Endothelial cell of umbilical vein (primary cell): ENCODE measurements at regions not wholly inside any gene's neighbourhood (a gene's known extent, or its start where the extent isn't known, plus 50 kb on each side); places are given as distances from the start of the nearest gene placed in this dataset.

Source experiments
- BruUV-seq: library from RNA; stranded (reverse); fragments of 400-500 nt; replicated peaks from 2 replicates; lab custom pipeline; 2021; lab: Mats Ljungman, UMichigan
- CTCF ChIA-PET: fragments of 300-600, 350-600 bp; sonication (Branson Sonifier 250); formaldehyde crosslinking; loops from one replicate; lab custom pipeline; 2021; ENCODE audit warnings: antibody characterized with exemption, inconsistent platforms; lab: Charles Lee
- POLR2A ChIA-PET: fragments of 300-600, 350-600 bp; sonication (Branson Sonifier 250); formaldehyde crosslinking; loops from one replicate; lab custom pipeline; 2021; ENCODE audit warnings: antibody characterized with exemption, inconsistent platforms; lab: Charles Lee
- DNase-seq: peaks from one replicate; pipeline ENCODE4 v3.0.0-alpha.2; 2011; ENCODE audit warnings: low read depth, low spot score
- FAIRE-seq: peaks from 2 replicates; lab custom pipeline; 2011; peaks lifted over from hg19 to GRCh38; lab: Jason Lieb, UNC
- H2AFZ ChIP-seq: 2 replicates; pipeline ENCODE4 v1.6.0; 2012; ENCODE audit warnings: low read depth, low read length, control low read depth, inconsistent platforms
- H3K27ac ChIP-seq: 2 replicates; pipeline ENCODE4 v1.5.1; 2011; ENCODE audit warnings: low read depth, mild to moderate bottlenecking, control low read depth, low read length, moderate library complexity; ENCODE audit not compliant: insufficient read depth
- H3K27me3 ChIP-seq, 2 experiments: 2 replicates each; pipeline versions ENCODE4 v1.6.0 to v1.6.1; 2011; ENCODE audit warnings: low read length in 2 of 2, mixed read lengths in 1 of 2; ENCODE audit not compliant: control insufficient read depth in 2 of 2, insufficient read depth in 2 of 2
- H3K36me3 ChIP-seq, 2 experiments: 2 replicates in 1 of 2; 3 replicates in 1 of 2; pipeline ENCODE4 v1.5.1; 2011; ENCODE audit warnings: low read length in 2 of 2, mild to moderate bottlenecking in 1 of 2, moderate library complexity in 1 of 2; ENCODE audit not compliant: control insufficient read depth in 2 of 2, insufficient read depth in 2 of 2; ENCODE audit errors: extremely low read depth in 1 of 2
- H3K4me1 ChIP-seq: 3 replicates; pipeline ENCODE4 v1.5.1; 2011; ENCODE audit warnings: mild to moderate bottlenecking, low read length; ENCODE audit not compliant: control insufficient read depth, insufficient read depth; ENCODE audit errors: extremely low read depth
- H3K4me2 ChIP-seq: 2 replicates; pipeline ENCODE4 v1.6.1; 2011; ENCODE audit warnings: low read length, control low read depth, mixed read lengths; ENCODE audit not compliant: insufficient read depth
- H3K4me3 ChIP-seq, 3 experiments: fragments of 200-600 bp in 1 of 3; sonication (generic), shearing (Covaris generic) in 1 of 3; replicated peaks in 1 of 3; 2 replicates each; pipeline ENCODE4 v1.5.1; 2011 to 2016; ENCODE audit warnings: control low read depth in 3 of 3, low read length in 3 of 3, mild to moderate bottlenecking in 2 of 3, inconsistent platforms in 1 of 3, low read depth in 1 of 3, moderate library complexity in 1 of 3; ENCODE audit not compliant: insufficient read depth in 1 of 3
- H3K79me2 ChIP-seq: 2 replicates; pipeline ENCODE4 v1.6.0; 2012; ENCODE audit warnings: low read length, inconsistent platforms; ENCODE audit not compliant: control insufficient read depth, insufficient read depth
- H3K9ac ChIP-seq: replicated peaks from 2 replicates; pipeline ENCODE3; 2011; ENCODE audit warnings: low read length, control low read depth; ENCODE audit not compliant: insufficient read depth; ENCODE audit errors: extremely low read depth
- H3K9me1 ChIP-seq: replicated peaks from 3 replicates; pipeline ENCODE4 v1.6.0; 2011; ENCODE audit warnings: mild to moderate bottlenecking, low read length; ENCODE audit not compliant: control insufficient read depth, insufficient read depth; ENCODE audit errors: extremely low read depth
- H3K9me3 ChIP-seq: replicated peaks from 2 replicates; pipeline ENCODE4 v1.5.1; 2012; ENCODE audit warnings: low read length, inconsistent platforms; ENCODE audit not compliant: control insufficient read depth, insufficient read depth
- H4K20me1 ChIP-seq: replicated peaks from 2 replicates; pipeline ENCODE3; 2011; ENCODE audit warnings: mild to moderate bottlenecking, low read length; ENCODE audit not compliant: control insufficient read depth, insufficient read depth; ENCODE audit errors: extremely low read depth
- CTCF ChIP-seq, 2 donors: IDR thresholded peaks; 1 replicate in 1 of 2; 2 replicates in 1 of 2; pipeline ENCODE4 v1.5.1; 2011; ENCODE audit warnings: low read length in 2 of 2, mild to moderate bottlenecking in 2 of 2, moderate library complexity in 2 of 2, control low read depth in 1 of 2, inconsistent platforms in 1 of 2, low read depth in 1 of 2; ENCODE audit not compliant: insufficient read depth in 1 of 2; ENCODE audit errors: extremely low read depth in 1 of 2
- EZH2 ChIP-seq: IDR thresholded peaks from 2 replicates; pipeline ENCODE4 v1.6.1; 2012; ENCODE audit warnings: borderline replicate concordance, low read depth, mild to moderate bottlenecking, moderate library complexity, low read length, inconsistent platforms; ENCODE audit not compliant: severe bottlenecking
- FOS ChIP-seq: IDR thresholded peaks from 2 replicates; pipeline ENCODE4 v1.6.1; 2011; ENCODE audit warnings: mild to moderate bottlenecking, low read length, moderate library complexity, borderline replicate concordance; ENCODE audit not compliant: insufficient read depth
- GATA2 ChIP-seq: IDR thresholded peaks from 2 replicates; pipeline ENCODE4 v1.7.0; 2011; ENCODE audit warnings: low read depth, mild to moderate bottlenecking, moderate library complexity, mixed read lengths, low read length; ENCODE audit not compliant: insufficient read length, insufficient read depth
- JUN ChIP-seq: IDR thresholded peaks from 2 replicates; pipeline ENCODE4 v1.6.1; 2011; ENCODE audit warnings: borderline replicate concordance, low read depth; ENCODE audit not compliant: insufficient read length, insufficient read depth
- MAX ChIP-seq: IDR thresholded peaks from 2 replicates; pipeline ENCODE4 v1.6.1; 2011; ENCODE audit not compliant: insufficient read depth, insufficient read length
- MYC ChIP-seq: IDR thresholded peaks from one replicate; pipeline ENCODE4 v1.6.1; 2011; ENCODE audit warnings: mild to moderate bottlenecking, low read depth, low read length
- POLR2A ChIP-seq: IDR thresholded peaks from 2 replicates; pipeline ENCODE4 v1.6.1; 2012; ENCODE audit warnings: low read depth, mild to moderate bottlenecking, control low read depth, low read length
- POLR2AphosphoS5 ChIP-seq: IDR thresholded peaks from 2 replicates; pipeline ENCODE4 v1.6.1; 2012; ENCODE audit warnings: low read depth, mild to moderate bottlenecking, control low read depth, low read length, moderate library complexity; ENCODE audit not compliant: insufficient read depth
- dilution Hi-C: fragments of 300-500 bp; cut with MboI; formaldehyde crosslinking; loops from one replicate; pipeline ENCODE4 v1.15.0; 2019; ENCODE audit warnings: low sequenced_read_pairs; ENCODE audit not compliant: extremely low pct_ligation_motif_present
- intact Hi-C: fragments of 100-400 bp; cut with micrococcal nuclease; formaldehyde crosslinking; loops from one replicate; pipeline ENCODE4 v1.10.0; 2022

- Histone ChIP-seq H2AFZ (no peak overlapping the region), H3K4me1 (no peaks in the 10 kb centered on the region), H3K27ac (no peak overlapping the region), H3K9ac (no peak overlapping the region), H3K27me3 (no peaks in the 10 kb centered on the region), H3K36me3 (no peaks in the 10 kb centered on the region), H3K9me1 (no peaks in the 10 kb centered on the region), H3K4me3 (no peak overlapping the region), H3K9me3 (no peaks in the 10 kb centered on the region), H3K79me2 (no peaks in the 10 kb centered on the region), H4K20me1 (no peaks in the 10 kb centered on the region), H3K4me2 (no peak overlapping the region)
- ChIA-PET CTCF (interaction anchor here (1.5 kb wide), 1 partner anchor 190 kb away, joined by 6 read pairs; no protein-coding TSS in a partner anchor), POLR2A (no interaction called here)
- BruUV-seq = no TSS peak
- dilution Hi-C loops = no loop called here
- intact Hi-C loops = no loop called here
- DNase-seq = no peak
- no peak for TF ChIP-seq GATA2
- FAIRE-seq = no peak
These were observed 84.0 kb upstream of the SLC25A48 start for GRCh38 chr5:135750506-135750905.

DNA sequence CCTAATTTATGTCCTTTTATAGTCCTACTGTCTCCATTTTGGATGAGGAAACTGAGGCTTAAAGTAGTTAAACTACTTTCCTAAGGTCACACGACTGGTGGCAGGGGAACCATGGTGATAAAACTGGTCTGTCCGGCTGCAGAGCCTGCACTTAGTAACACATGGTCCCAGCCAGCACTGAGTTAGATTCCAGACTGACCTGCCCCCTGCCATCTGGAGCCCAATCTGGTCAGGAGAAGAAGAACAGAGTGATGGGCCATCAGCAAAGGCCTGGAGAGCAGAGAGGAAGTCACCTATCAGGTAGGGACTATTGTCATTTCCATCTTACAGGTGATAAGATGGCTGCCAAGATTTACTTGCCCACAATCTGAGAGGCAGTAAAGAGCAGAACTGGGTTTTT is 86.6 kb upstream of the SLC25A48 start:
- H2AFZ ChIP-seq = no peak overlapping the region
- H3K4me3 ChIP-seq = no peak overlapping the region
- no peak overlapping the region for H3K9ac ChIP-seq
- ChIA-PET CTCF (no interaction called here), POLR2A (no interaction called here)
- BruUV-seq = no TSS peak
- H3K27me3 ChIP-seq = no peaks in the 10 kb centered on the region
- H4K20me1 ChIP-seq = no peaks in the 10 kb centered on the region
- H3K4me2 ChIP-seq = no peak overlapping the region
- no peak overlapping the region for H3K27ac ChIP-seq
- FAIRE-seq (no peak), DNase-seq (no peak)
- TF ChIP-seq MAX = no peak
- TF ChIP-seq JUN = no peak
- no peak for TF ChIP-seq CTCF (IDR thresholded peaks at IDR 0.05; ENCODE audit: extremely low read depth in 1 of 2, insufficient read depth in 1 of 2, low read depth in 1 of 2, low read length in 2 of 2)
- TF ChIP-seq GATA2 = no peak
- TF ChIP-seq POLR2AphosphoS5 = no peak
- no peak for TF ChIP-seq EZH2
- TF ChIP-seq POLR2A = no peak
- TF ChIP-seq FOS = no peak
- no peak for TF ChIP-seq MYC
- H3K36me3 ChIP-seq = no peaks in the 10 kb centered on the region
- no peaks in the 10 kb centered on the region for H3K9me3 ChIP-seq
- dilution Hi-C loops = loop anchor here (25.0 kb wide), 1 partner anchor 89 kb away; the partner anchor contains the start of gene SLC25A48
- no peaks in the 10 kb centered on the region for H3K79me2 ChIP-seq
- H3K4me1 ChIP-seq = no peaks in the 10 kb centered on the region
- intact Hi-C loops = no loop called here
- no peaks in the 10 kb centered on the region for H3K9me1 ChIP-seq
